Neural cell (in vitro differentiated cells): ENCODE measurements at regions not wholly inside any gene's neighbourhood (a gene's known extent, or its start where the extent isn't known, plus 50 kb on each side); places are given as distances from the start of the nearest gene placed in this dataset.

Source experiments
- H2AFZ ChIP-seq: fragments of 200-600, 300-800 bp; sonication (generic), shearing (Covaris generic); 2 replicates; pipeline ENCODE4 v1.6.0; 2014; ENCODE audit warnings: low read depth, mild to moderate bottlenecking, antibody characterized with exemption, low read length, moderate library complexity
- H3F3A ChIP-seq: fragments of 200-600 bp; shearing (Covaris generic); 2 replicates; pipeline ENCODE4 v1.6.1; 2016; ENCODE audit warnings: mild to moderate bottlenecking, moderate library complexity, mixed read lengths, antibody characterized with exemption, low read length; ENCODE audit not compliant: insufficient read depth, poor library complexity, severe bottlenecking
- H3K27ac ChIP-seq: fragments of 200-600, 300-800 bp; sonication (generic), shearing (Covaris generic); 2 replicates; pipeline ENCODE4 v1.5.1; 2014; ENCODE audit warnings: mild to moderate bottlenecking, low read length, moderate library complexity
- H3K27me3 ChIP-seq: fragments of 300-800, 200-600 bp; sonication (generic), shearing (Covaris generic); 2 replicates; pipeline ENCODE4 v1.6.0; 2014; ENCODE audit warnings: mild to moderate bottlenecking, low read depth, low read length, moderate library complexity; ENCODE audit not compliant: insufficient read depth
- H3K36me3 ChIP-seq: fragments of 300-800, 200-600 bp; sonication (generic), shearing (Covaris generic); 2 replicates; pipeline ENCODE4 v1.5.1; 2014; ENCODE audit warnings: mild to moderate bottlenecking, antibody characterized with exemption, low read length, moderate library complexity; ENCODE audit not compliant: insufficient read depth
- H3K4me2 ChIP-seq: fragments of 300-800, 200-600 bp; sonication (generic), shearing (Covaris generic); 2 replicates; pipeline ENCODE4 v1.6.0; 2014; ENCODE audit warnings: mild to moderate bottlenecking, low read length
- H3K4me3 ChIP-seq: fragments of 300-800, 200-600 bp; sonication (generic), shearing (Covaris generic); 2 replicates; pipeline ENCODE4 v1.5.1; 2014; ENCODE audit warnings: mild to moderate bottlenecking, low read length, moderate library complexity
- H3K79me2 ChIP-seq: fragments of 200-600 bp; shearing (Covaris generic); replicated peaks from 2 replicates; pipeline ENCODE4 v1.6.0; 2014; ENCODE audit warnings: mild to moderate bottlenecking, low read length, moderate library complexity; ENCODE audit not compliant: insufficient read depth
- H3K9ac ChIP-seq: fragments of 300-800, 200-600 bp; sonication (generic), shearing (Covaris generic); 2 replicates; pipeline ENCODE4 v1.6.1; 2016; ENCODE audit warnings: mild to moderate bottlenecking, low read length, mixed read lengths
- H3K9me2 ChIP-seq: fragments of 200-600 bp; shearing (Covaris generic); 2 replicates; pipeline ENCODE4 v1.6.1; 2016; ENCODE audit warnings: mild to moderate bottlenecking, low read length, mixed read lengths; ENCODE audit not compliant: insufficient read depth
- H3K9me3 ChIP-seq: fragments of 200-600, 300-800 bp; sonication (generic), shearing (Covaris generic); 2 replicates; pipeline ENCODE4 v1.6.1; 2016; ENCODE audit warnings: mild to moderate bottlenecking, mixed run types, low read length, moderate library complexity, mixed read lengths
- H4K20me1 ChIP-seq: fragments of 200-600 bp; shearing (Covaris generic); 2 replicates; pipeline ENCODE4 v1.6.1; 2016; ENCODE audit warnings: mild to moderate bottlenecking, mixed run types; ENCODE audit not compliant: insufficient read depth
- EP300 ChIP-seq: fragments of 450-650 bp; conservative IDR thresholded peaks from 2 replicates; pipeline ENCODE4 v1.6.1; 2014; ENCODE audit warnings: antibody characterized with exemption, mild to moderate bottlenecking, moderate library complexity; ENCODE audit not compliant: poor library complexity, severe bottlenecking
- MXI1 ChIP-seq: fragments of 450-650 bp; conservative IDR thresholded peaks from 2 replicates; pipeline ENCODE4 v1.6.1; 2014; ENCODE audit warnings: antibody characterized with exemption, mild to moderate bottlenecking; ENCODE audit not compliant: poor library complexity, severe bottlenecking
- POLR2AphosphoS5 ChIP-seq: IDR thresholded peaks from 2 replicates; pipeline ENCODE4 v1.6.1; 2012
- RAD21 ChIP-seq: fragments of 450-650 bp; conservative IDR thresholded peaks from 2 replicates; pipeline ENCODE4 v1.6.1; 2014; ENCODE audit warnings: antibody characterized with exemption, mild to moderate bottlenecking, moderate library complexity
- SMC3 ChIP-seq: fragments of 450-650 bp; conservative IDR thresholded peaks from 2 replicates; pipeline ENCODE4 v1.6.1; 2014; ENCODE audit warnings: antibody characterized with exemption, mild to moderate bottlenecking, moderate library complexity; ENCODE audit not compliant: poor library complexity
- TAF1 ChIP-seq: IDR thresholded peaks from 2 replicates; pipeline ENCODE4 v1.6.1; 2012; ENCODE audit warnings: low read depth
- TF ChIP-seq, protein P1 (sequence below): IDR thresholded peaks from 2 replicates; pipeline ENCODE4 v1.6.1; 2012; ENCODE audit warnings: borderline replicate concordance
- TF ChIP-seq, protein P2 (sequence below): fragments of 450-650 bp; IDR thresholded peaks from 2 replicates; pipeline ENCODE4 v1.5.1; 2014; ENCODE audit warnings: antibody characterized with exemption, mild to moderate bottlenecking, moderate library complexity; ENCODE audit not compliant: poor library complexity, severe bottlenecking

DNA sequence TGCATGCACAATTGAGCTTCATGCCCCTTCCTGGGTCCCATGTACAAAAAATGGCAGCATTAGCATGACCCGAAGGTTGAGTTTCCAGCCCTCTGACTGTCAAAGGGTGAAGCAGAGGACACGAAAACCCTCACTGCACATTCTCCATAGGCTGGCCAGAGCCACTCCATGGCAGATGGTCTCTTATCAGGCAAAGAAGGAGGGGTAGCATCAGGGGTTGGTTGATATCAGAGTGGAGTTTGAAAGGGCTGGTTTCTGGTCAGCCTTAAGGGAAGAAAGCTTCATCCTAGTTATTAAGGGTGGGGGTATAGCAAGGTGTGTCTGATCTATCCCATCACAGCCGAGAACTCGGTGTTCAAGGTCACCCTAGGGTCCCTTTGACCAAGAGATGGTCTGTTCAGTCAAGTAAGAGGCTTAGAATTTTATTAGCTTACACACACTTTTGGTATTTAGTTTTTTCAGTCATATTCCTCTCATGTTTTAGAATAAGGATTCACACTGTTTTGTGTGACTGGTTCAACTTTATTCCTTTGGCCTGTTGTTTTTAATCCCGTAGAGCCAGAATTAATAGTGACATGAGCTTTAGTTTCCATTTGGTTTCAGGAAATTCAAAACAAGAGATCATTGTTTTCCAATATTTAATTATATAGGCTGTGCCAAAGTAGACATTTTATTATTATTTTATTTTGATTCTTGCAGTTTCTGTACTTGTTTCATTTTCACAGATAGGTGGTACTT is 199.9 kb upstream of the FMN2 start:
- TF ChIP-seq, protein P1, sequence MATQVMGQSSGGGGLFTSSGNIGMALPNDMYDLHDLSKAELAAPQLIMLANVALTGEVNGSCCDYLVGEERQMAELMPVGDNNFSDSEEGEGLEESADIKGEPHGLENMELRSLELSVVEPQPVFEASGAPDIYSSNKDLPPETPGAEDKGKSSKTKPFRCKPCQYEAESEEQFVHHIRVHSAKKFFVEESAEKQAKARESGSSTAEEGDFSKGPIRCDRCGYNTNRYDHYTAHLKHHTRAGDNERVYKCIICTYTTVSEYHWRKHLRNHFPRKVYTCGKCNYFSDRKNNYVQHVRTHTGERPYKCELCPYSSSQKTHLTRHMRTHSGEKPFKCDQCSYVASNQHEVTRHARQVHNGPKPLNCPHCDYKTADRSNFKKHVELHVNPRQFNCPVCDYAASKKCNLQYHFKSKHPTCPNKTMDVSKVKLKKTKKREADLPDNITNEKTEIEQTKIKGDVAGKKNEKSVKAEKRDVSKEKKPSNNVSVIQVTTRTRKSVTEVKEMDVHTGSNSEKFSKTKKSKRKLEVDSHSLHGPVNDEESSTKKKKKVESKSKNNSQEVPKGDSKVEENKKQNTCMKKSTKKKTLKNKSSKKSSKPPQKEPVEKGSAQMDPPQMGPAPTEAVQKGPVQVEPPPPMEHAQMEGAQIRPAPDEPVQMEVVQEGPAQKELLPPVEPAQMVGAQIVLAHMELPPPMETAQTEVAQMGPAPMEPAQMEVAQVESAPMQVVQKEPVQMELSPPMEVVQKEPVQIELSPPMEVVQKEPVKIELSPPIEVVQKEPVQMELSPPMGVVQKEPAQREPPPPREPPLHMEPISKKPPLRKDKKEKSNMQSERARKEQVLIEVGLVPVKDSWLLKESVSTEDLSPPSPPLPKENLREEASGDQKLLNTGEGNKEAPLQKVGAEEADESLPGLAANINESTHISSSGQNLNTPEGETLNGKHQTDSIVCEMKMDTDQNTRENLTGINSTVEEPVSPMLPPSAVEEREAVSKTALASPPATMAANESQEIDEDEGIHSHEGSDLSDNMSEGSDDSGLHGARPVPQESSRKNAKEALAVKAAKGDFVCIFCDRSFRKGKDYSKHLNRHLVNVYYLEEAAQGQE, result no peak
- Histone ChIP-seq H3K27ac (no peak overlapping the region), H3K9me2 (no peaks in the 10 kb centered on the region), H3K9ac (no peak overlapping the region), H2AFZ (no peak overlapping the region), H3K36me3 (no peaks in the 10 kb centered on the region), H3K4me2 (no peak overlapping the region), H3K79me2 (no peaks in the 10 kb centered on the region), H3K27me3 (no peaks in the 10 kb centered on the region), H3F3A (no peaks in the 10 kb centered on the region), H3K9me3 (no peaks in the 10 kb centered on the region), H4K20me1 (no peaks in the 10 kb centered on the region), H3K4me3 (no peak overlapping the region)

DNA sequence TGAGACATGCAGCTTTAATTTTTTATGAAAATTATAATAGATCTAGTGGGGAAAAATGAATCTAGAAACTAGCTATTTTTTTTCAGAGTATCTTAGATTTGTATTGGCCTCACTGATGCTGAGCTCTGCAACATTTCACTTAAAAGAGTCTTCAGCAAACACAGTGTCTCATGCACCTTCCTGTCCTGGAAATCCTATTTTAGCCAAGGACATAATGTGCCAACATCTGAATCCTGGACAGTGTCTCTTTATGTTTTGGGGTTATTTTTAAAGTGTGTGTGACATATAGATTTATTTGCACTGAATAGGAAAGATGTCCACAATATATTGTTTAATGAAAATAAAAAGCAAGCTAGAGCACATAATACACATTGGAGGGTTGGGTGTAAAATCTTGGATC is 199.1 kb upstream of the FMN2 start:
- no peaks in the 10 kb centered on the region for H3K9me3 ChIP-seq
- no peak overlapping the region for H3K9ac ChIP-seq

DNA sequence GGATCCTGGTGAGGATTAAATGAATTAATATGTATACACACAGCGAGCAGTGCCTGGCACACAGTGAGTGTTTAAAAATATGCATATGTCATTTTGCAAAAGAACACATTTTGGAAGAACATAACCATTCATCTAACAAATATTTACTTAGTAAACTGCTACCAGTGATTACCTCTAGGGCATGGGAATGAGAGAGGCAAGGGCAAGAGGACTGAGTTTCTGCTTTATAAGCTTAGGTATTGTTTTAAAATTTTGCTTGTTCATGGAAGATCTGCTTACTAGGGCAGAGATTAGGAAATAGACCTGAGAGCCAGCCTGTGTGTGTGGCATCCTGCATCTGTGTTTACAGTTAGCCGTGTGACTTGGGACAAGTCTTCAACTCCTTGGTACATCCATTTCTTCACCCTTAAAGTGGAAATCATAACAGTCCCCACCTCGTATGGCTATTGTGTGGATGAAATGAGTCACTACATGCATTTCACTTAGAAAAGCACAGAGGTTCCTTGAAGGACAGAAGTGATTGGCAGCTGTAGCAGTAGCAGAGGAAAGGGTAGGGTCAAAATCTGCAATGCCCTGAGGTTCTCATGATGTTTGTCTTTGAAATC is 198.5 kb upstream of the FMN2 start:
- Histone ChIP-seq H2AFZ (no peak overlapping the region), H3K4me3 (no peak overlapping the region), H3K4me2 (no peak overlapping the region), H3K9me2 (no peaks in the 10 kb centered on the region), H4K20me1 (no peaks in the 10 kb centered on the region), H3K9ac (no peak overlapping the region), H3K27ac (no peak overlapping the region), H3K9me3 (no peaks in the 10 kb centered on the region), H3K36me3 (no peaks in the 10 kb centered on the region), H3K27me3 (no peaks in the 10 kb centered on the region), H3K79me2 (no peaks in the 10 kb centered on the region), H3F3A (no peaks in the 10 kb centered on the region)
- TF ChIP-seq, protein P1, result no peak
- TF ChIP-seq TAF1 (no peak), RAD21 (no peak), EP300 (no peak), POLR2AphosphoS5 (no peak), MXI1 (no peak), SMC3 (no peak)
- TF ChIP-seq, protein P2, sequence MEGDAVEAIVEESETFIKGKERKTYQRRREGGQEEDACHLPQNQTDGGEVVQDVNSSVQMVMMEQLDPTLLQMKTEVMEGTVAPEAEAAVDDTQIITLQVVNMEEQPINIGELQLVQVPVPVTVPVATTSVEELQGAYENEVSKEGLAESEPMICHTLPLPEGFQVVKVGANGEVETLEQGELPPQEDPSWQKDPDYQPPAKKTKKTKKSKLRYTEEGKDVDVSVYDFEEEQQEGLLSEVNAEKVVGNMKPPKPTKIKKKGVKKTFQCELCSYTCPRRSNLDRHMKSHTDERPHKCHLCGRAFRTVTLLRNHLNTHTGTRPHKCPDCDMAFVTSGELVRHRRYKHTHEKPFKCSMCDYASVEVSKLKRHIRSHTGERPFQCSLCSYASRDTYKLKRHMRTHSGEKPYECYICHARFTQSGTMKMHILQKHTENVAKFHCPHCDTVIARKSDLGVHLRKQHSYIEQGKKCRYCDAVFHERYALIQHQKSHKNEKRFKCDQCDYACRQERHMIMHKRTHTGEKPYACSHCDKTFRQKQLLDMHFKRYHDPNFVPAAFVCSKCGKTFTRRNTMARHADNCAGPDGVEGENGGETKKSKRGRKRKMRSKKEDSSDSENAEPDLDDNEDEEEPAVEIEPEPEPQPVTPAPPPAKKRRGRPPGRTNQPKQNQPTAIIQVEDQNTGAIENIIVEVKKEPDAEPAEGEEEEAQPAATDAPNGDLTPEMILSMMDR, result no peak

More for the DNA sequence above, 199.1 kb upstream of the FMN2 start:
- no peaks in the 10 kb centered on the region for H3K9me2 ChIP-seq
- TF ChIP-seq TAF1 (no peak), MXI1 (no peak), SMC3 (no peak), POLR2AphosphoS5 (no peak)
- TF ChIP-seq, protein P2, result no peak
- no peaks in the 10 kb centered on the region for H3K27me3 ChIP-seq
- H3K79me2 ChIP-seq, result no peaks in the 10 kb centered on the region
- no peak overlapping the region for H3K27ac ChIP-seq
- H2AFZ ChIP-seq, result no peak overlapping the region
- no peaks in the 10 kb centered on the region for H3K36me3 ChIP-seq
- no peak overlapping the region for H3K4me2 ChIP-seq
- no peaks in the 10 kb centered on the region for H4K20me1 ChIP-seq
- no peaks in the 10 kb centered on the region for H3F3A ChIP-seq
- H3K4me3 ChIP-seq, result no peak overlapping the region
